ENCODE measurements at regions not wholly inside any gene's neighbourhood (a gene's known extent, or its start where the extent isn't known, plus 50 kb on each side); places are given as distances from the start of the nearest gene placed in this dataset.

DNA sequence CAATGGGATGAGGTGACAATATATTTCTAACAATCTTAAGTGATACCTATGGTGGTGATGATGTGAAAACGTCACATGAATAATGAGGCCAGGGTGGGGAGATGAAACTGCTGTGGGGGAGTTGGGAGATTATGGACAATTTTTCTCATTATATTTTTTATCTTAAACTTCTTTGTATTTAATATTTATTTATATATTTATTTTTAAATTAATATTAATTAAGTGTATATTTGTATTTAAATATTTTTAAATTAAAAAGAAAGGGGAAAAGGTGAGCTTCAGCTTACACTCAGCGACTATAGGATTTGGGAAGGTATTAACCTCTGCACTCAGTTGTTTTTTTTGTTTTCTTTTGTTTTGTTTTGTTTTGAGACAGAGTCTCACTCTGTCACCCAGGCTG lies 158.7 kb downstream of the PSMG1 start:
- FAIRE-seq: no peak
- no peak for DNase-seq (ENCODE audit: insufficient read length, low spot score)
- no peak for TF ChIP-seq POLR2A (IDR thresholded peaks at IDR 0.05; ENCODE audit: low read depth, low read length)

DNA sequence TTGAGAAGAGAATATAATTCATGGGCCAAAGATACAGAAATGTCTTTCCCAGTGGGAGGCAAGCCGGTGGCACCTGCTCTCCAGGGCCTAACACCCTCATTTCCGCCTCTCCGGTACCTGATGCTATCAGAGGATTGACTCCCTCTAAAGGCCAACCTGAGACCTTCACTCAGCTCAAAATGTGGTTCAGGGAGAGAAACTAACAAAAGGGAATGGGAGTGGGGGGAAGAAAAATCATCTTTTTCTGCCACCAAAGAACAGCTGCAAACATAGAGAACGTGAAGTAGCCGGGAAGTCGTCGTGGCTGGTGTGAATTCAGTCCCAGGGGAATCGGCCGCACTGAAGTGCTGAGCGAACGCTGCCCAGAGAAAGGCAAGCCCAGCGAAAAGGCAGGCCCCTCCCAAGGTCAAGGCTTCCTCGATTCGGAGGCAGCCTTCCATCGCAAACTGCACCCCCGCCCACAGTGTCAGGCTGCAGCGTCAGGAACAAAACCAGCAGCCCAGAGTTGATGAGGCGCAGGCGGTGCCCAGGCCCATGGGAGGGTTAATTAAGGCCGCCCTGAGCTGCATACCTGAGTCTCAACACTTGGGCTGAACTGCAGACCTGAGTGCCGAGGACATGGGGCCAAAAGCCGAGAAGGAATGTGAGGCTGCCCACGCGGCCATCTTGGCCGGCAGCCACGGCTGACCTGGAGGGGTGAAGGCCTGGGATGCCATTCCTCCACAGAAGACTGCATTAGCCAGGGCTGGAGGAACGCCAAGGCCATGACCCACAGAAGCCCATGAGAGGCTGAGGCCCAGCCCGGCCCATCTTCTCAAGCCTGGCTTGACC lies 160.2 kb downstream of the PSMG1 start:
- DNase-seq (ENCODE audit: insufficient read length, low spot score): no peak
- FAIRE-seq: no peak
- no peak for TF ChIP-seq POLR2A (IDR thresholded peaks at IDR 0.05; ENCODE audit: low read depth, low read length)

DNA sequence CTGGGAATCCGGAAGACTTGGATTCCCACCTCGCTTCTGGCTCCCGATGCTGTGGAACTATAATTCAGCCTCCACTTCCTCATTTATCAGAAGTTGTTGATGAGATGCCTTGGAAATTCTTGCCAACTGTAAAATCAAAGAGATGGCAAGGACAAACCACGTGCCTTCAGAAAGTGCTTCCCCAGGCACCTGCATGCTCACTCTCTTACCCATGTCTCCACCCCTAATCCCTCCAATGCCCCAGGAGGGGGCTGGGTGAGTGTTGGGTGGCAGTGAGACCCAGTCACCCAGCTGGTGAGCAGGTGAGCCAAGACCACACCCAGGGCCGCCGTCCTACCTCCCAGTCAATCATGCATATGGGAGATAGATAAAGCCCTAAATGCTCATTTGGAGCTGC lies 160.8 kb downstream of the PSMG1 start:
- TF ChIP-seq POLR2A (IDR thresholded peaks at IDR 0.05; ENCODE audit: low read depth, low read length): no peak
- FAIRE-seq (no peak), DNase-seq (ENCODE audit: insufficient read length, low spot score) (no peak)

DNA sequence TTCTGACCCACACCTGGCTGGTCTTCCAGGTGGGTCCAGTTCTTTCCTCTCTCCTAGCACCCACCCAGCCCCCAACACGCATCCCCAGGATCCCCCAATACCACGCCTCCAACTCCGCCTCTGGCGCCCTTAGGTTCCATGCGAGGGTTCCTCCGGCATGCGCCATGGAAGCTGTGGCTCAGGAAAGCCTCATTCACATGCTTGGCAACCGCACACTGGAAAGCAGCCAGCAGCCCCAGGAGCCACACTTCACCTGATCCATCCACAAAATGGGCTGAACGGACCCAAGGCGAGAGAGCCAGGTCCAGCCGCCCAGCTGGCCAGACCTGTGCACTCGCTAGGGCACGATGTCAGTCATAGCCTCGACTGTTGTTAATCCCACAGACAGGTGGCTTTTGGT lies 161.2 kb downstream of the PSMG1 start:
- FAIRE-seq (no peak), DNase-seq (ENCODE audit: insufficient read length, low spot score) (no peak)
- TF ChIP-seq POLR2A (IDR thresholded peaks at IDR 0.05; ENCODE audit: low read depth, low read length): no peak

DNA sequence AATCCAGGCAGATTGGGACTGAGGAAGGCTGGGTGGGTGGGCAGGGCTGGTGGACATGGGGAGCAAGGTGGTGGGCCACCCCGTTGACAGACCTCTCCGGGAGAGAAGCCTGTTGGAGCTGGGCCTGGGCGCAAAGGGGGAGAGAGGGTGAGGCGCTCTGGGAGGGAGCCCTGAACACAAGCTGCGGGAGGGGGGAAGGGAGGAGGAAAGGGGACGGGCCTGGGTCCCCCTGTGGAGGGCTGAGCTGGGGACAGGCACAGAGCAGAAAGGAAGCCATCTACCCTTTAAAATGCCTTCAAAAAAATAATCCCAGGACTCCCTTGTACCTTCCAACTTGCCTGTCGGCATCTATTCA lies 161.8 kb downstream of the PSMG1 start:
- no peak for TF ChIP-seq POLR2A (IDR thresholded peaks at IDR 0.05; ENCODE audit: low read depth, low read length)
- FAIRE-seq: no peak
- DNase-seq (ENCODE audit: insufficient read length, low spot score): no peak

DNA sequence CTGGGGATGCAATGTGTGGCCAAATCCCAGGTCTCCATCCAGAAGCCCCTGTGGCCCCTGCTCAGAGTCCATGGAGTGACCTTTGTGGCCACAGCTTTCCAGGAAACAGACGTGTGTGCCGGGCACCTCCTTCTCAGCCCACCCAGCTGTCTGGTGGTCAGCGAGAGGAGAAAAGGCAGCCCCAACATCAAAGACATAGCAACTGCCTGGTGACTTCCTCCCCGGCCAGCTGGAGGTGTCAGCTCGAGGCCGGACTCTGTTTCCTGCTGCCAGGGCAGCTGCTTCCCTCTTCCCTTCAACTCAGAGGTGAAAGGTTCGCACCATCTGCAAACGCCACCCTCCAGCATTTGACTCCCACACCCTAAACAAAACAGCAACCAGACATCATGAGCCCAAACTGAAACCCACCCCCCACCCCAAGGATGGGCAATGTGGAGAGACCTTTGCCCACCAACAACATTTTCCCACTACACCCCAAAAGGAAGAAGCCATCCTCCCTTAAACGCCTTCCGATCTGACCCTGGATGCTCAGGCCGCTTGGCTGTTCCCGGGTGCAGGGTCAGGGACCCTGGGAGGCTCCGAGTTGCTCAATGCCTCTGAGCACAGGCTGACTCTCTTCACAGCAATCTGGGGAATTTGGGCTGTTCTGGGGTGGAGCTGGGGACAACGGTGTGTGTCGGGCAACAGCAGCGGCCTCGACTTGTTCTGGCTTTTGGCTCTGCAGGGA lies 162.3 kb downstream of the PSMG1 start:
- DNase-seq (ENCODE audit: insufficient read length, low spot score) (peak; percentile 23), FAIRE-seq (no peak)
- no peak for TF ChIP-seq POLR2A (IDR thresholded peaks at IDR 0.05; ENCODE audit: low read depth, low read length)

DNA sequence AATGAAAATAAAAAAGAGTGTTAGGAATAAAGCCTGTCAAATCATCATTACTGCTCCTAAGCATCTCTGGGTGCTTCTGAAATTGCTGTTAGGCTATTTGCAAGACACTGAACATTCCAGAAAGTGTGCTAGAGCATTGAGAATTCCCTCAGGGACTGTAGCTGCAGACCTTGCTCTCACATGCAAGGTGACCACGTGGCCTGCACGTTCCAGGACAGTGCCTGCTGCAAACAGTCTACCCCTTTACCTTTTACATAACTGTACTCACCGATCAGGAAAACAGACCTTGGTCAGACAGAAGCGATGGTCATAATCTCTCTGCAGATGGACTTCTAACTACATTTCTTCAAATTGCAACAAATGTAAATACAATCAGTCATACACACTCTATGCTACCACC lies 164.5 kb downstream of the PSMG1 start:
- DNase-seq (ENCODE audit: insufficient read length, low spot score): no peak
- no peak for FAIRE-seq
- no peak for TF ChIP-seq POLR2A (IDR thresholded peaks at IDR 0.05; ENCODE audit: low read depth, low read length)

DNA sequence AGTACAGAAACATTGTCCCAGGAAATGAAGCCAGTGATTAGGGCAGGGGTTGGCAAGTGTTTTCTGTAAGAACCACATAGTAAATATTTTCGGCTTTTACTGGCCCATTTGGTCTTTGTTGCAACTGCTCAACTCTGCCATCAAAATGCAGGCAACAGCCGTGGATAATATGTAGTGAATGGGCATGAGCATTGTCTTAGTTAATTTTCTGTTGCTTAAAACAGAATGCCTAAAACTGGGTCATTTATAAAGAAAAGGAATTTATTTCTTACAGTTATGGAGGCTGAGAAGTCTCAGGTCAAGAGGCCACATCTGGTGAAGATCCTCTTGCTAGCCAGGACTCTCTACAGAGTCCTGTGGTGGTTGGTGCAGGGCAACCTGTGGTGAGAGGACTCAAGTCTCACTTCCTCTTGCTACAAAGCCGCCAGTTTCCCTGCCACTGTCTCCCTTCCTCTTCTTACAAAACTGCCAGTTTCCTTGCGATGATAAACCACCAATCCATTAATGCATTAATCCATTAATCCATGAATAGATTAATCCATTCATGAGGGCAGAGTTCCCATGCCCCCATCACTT lies 166.4 kb downstream of the PSMG1 start:
- no peak for FAIRE-seq

DNA sequence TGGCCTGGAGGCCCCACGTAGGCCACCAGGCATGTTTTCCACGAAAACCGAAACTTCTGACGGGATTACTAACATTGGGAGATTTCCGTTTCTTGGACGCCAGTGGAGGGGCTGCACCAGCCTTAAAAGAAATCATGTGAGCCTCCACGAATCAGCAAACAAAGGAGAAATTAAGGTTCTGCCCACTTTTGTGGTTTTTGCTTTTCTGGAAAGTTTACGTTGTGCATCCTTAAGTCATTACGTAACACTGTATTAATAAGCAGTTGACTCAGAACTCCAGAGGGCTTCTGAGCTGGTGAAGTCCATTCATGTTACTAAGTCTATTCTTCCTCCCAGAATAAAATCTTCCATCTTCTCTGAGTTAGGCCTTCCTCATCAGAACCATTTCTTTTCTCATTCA lies 168.5 kb downstream of the PSMG1 start:
- no peak for FAIRE-seq
- peak; percentile 68 for DNase-seq (ENCODE audit: insufficient read length, low spot score)
- TF ChIP-seq POLR2A (IDR thresholded peaks at IDR 0.05; ENCODE audit: low read depth, low read length): no peak

More for the DNA sequence above, 166.4 kb downstream of the PSMG1 start:
- TF ChIP-seq POLR2A (IDR thresholded peaks at IDR 0.05; ENCODE audit: low read depth, low read length): no peak
- no peak for DNase-seq (ENCODE audit: insufficient read length, low spot score)

DNA sequence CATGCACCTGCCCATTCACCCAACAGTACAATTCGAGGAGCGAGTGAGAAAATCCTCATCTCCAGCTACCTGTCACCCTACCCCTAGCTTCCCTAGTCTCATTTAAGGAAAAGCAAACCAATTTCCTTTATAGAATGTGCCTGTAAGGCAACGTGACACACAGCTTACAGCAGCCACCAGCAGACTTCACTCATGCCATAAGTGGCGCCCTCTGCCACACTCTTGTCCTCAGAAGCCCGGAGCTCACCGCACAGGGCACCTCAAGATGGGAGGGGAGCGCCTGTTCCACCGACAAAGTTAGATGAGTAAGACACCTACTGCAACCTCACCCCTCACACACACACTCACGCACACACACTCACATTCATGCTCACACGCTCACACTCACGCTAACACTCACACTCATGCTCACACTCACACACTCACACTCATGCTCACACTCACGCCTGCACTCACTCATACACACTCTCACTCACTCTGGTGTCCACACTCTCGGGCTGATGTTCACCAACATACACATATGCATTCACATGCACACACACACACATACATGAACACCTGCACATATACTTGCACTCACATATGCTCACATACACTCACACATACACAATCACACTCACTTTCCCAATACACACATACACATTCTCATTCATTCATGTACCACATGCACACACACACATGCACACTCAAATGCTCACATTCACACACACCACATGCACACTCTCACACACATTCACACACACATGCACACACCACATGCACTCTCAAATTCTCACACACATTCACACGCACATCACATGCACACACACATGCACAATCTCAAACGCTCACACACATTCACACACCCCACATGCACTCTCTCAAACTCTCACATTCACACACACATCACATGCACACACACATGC lies 170.7 kb downstream of the PSMG1 start:
- no peak for TF ChIP-seq POLR2A (IDR thresholded peaks at IDR 0.05; ENCODE audit: low read depth, low read length)
- FAIRE-seq (no peak), DNase-seq (ENCODE audit: insufficient read length, low spot score) (no peak)

DNA sequence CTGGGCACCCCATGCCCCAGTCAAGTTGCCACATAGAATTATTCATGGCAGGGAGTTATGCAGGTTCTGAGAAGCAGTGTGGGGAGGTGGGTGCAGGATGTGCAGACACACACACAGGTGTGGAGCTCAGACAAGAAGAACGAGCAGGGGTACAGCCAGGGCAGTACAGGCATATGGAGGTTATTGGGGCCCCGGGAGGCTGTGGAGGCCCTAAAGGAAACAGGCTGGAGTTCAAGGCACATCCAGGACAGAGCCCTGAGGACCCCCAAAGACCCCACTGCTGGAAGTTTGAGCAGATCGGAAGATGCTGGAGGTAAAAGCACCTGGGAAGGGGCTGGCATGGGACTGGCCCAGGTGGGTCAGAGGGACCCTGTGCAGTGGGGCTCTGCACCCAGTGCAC lies 171.3 kb downstream of the PSMG1 start:
- no peak for TF ChIP-seq POLR2A (IDR thresholded peaks at IDR 0.05; ENCODE audit: low read depth, low read length)
- DNase-seq (ENCODE audit: insufficient read length, low spot score): no peak
- FAIRE-seq: no peak

DNA sequence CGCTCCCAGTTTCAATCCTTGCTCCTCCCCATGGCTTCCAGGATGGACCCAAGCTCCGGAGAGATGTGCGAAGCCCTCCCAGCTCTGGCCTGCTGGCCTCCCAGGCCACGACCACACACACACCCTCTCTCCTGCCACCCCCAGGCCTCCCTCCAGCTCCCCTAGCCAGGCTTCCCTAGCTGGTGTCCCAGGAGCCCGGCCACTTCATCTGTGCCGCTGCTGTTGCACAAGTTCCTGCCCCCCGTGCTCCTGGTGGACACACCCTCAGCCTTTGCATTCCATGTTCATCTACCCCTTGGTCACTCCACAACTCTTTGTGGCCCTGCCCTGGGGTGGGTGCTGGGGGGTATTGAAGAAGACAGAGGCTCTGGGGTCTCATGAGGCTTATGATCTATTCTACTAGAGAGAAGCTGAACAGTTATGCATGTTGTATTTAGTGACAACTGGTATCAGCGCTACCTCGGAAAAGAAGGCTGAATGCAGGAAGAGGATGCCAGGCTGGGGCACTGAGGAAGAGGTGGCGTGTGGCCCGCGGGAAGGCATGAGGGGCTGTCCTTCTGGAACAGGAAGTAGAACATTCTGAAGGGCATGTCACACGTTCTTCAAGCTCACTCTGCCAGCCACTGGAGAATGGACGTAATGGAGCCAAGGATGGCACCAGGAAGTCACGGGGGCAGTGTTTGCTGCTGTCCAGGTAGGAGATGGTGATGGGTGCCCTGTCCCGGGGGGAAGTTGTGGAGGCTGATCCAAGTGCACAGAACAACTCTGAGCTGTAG lies 172.4 kb downstream of the PSMG1 start:
- no peak for TF ChIP-seq POLR2A (IDR thresholded peaks at IDR 0.05; ENCODE audit: low read depth, low read length)
- FAIRE-seq: no peak
- no peak for DNase-seq (ENCODE audit: insufficient read length, low spot score)

DNA sequence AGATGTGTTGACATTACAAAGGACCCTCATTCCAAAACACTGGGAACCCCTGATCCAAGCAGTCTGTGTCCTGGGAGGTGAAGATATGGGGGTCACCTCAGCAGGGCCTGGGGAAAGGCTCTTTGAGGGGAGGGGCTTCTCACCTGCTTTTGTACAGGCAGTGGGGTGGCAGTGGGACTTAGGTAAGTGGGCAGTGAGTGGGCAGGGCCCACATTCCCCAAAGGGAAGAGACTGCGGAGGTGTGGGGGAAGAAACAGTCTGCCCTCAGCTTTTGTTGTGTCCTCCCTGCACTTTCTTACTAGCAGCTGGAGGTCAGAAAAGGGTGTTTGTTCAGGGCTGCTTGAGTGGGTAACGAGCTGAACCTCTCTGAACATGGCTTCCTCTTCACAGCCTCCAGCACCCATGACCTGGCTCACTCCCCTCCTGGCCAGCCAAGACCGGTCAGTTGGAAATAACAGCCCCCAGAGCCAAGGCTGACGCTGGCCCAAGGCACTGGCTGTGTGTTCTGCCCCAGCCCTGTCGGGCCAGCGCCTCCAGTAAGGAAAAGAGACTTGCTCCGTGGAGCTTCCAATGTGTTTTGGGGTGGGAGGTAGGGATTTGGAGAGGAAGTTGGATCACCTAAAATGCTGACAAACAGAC lies 173.5 kb downstream of the PSMG1 start:
- FAIRE-seq: no peak
- no peak for TF ChIP-seq POLR2A (IDR thresholded peaks at IDR 0.05; ENCODE audit: low read depth, low read length)

More for the DNA sequence above, 173.5 kb downstream of the PSMG1 start:
- DNase-seq (ENCODE audit: insufficient read length, low spot score): no peak
